Panc1 (cell line): ENCODE measurements at regions not wholly inside any gene's neighbourhood (a gene's known extent, or its start where the extent isn't known, plus 50 kb on each side); places are given as distances from the start of the nearest gene placed in this dataset.

Experiments used
- ATAC-seq: fragments of 200-7000 bp; cut with Tn5 transposase; 2 replicates; pipeline ENCODE4 v1.9.1; 2020; ENCODE audit warnings: mild to moderate bottlenecking, moderate library complexity
- BruUV-seq: library from RNA; stranded (reverse); fragments of 400-500 nt; replicated peaks from 2 replicates; lab custom pipeline; 2021; lab: Mats Ljungman, UMichigan
- CTCF ChIA-PET: fragments of 300-600 bp; sonication (Branson Sonifier 250); formaldehyde crosslinking; loops from one replicate; lab custom pipeline; 2022; ENCODE audit warnings: antibody characterized with exemption; lab: Charles Lee
- POLR2A ChIA-PET: fragments of 300-600 bp; sonication (Branson Sonifier 250); formaldehyde crosslinking; loops from one replicate; lab custom pipeline; 2022; ENCODE audit warnings: antibody characterized with exemption; lab: Charles Lee
- DNase-seq: peaks from one replicate; pipeline ENCODE4 v3.0.0-alpha.2; 2010; ENCODE audit warnings: low read depth, low spot score
- H3K27ac ChIP-seq: 2 replicates; pipeline ENCODE4 v1.5.1; 2011; ENCODE audit warnings: mild to moderate bottlenecking, low read length, inconsistent platforms
- H3K27me3 ChIP-seq: fragments of 200-500 bp; sonication (Bioruptor generic); 2 replicates; pipeline ENCODE4 v1.6.0; 2014; ENCODE audit warnings: low read length, inconsistent platforms; ENCODE audit not compliant: control insufficient read depth, insufficient read depth
- H3K36me3 ChIP-seq: fragments of 200-500 bp; sonication (Bioruptor generic); 2 replicates; pipeline ENCODE4 v1.5.1; 2014; ENCODE audit warnings: inconsistent platforms, mild to moderate bottlenecking, low read length, moderate library complexity; ENCODE audit not compliant: control insufficient read depth, insufficient read depth
- H3K4me1 ChIP-seq: 2 replicates; pipeline ENCODE4 v1.5.1; 2011; ENCODE audit warnings: inconsistent platforms, mild to moderate bottlenecking, low read length, moderate library complexity; ENCODE audit not compliant: control insufficient read depth, insufficient read depth
- H3K4me3 ChIP-seq, 2 experiments: 2 replicates each; pipeline ENCODE4 v1.5.1; 2011 to 2012; ENCODE audit warnings: low read depth in 2 of 2, low read length in 2 of 2, mild to moderate bottlenecking in 2 of 2, inconsistent platforms in 1 of 2, moderate library complexity in 1 of 2
- H3K9me3 ChIP-seq: fragments of 200-500 bp; sonication (Bioruptor generic); 2 replicates; pipeline ENCODE4 v1.5.1; 2014; ENCODE audit warnings: low read depth, mild to moderate bottlenecking, inconsistent platforms, low read length, moderate library complexity; ENCODE audit not compliant: control insufficient read depth, insufficient read depth
- POLR2AphosphoS5 ChIP-seq: IDR thresholded peaks from 2 replicates; pipeline ENCODE4 v1.6.1; 2012; ENCODE audit warnings: mild to moderate bottlenecking, low read depth, low read length, moderate library complexity
- SIN3A ChIP-seq: IDR thresholded peaks from 2 replicates; pipeline ENCODE4 v1.6.1; 2012; ENCODE audit warnings: low read depth, mild to moderate bottlenecking, low read length, moderate library complexity, borderline replicate concordance; ENCODE audit not compliant: insufficient read depth
- TCF7L2 ChIP-seq: IDR thresholded peaks from 2 replicates; pipeline ENCODE4 v1.6.1; 2011; ENCODE audit warnings: mild to moderate bottlenecking, low read depth, low read length, inconsistent platforms
- in situ Hi-C: cut with HindIII; loops from 2 replicates; pipeline ENCODE4 v1.10.0; 2016; ENCODE audit warnings: low sequenced_read_pairs, low pct_unique_long_range_greater_than_20kb
- intact Hi-C: fragments of 100-400 bp; cut with micrococcal nuclease; formaldehyde crosslinking; loops from one replicate; pipeline ENCODE4 v1.10.0; 2022; ENCODE audit not compliant: unreplicated experiment
- TF ChIP-seq, protein P1 (sequence below): fragments of 450-650 bp; IDR thresholded peaks from 2 replicates; pipeline ENCODE4 v1.5.1; 2017; ENCODE audit warnings: mild to moderate bottlenecking
- TF ChIP-seq, protein P2 (sequence below), 2 experiments: IDR thresholded peaks; 2 replicates each; pipeline ENCODE4 v1.6.1; 2011 to 2012; ENCODE audit warnings: low read depth in 2 of 2, control low read depth in 1 of 2, low read length in 1 of 2, mild to moderate bottlenecking in 1 of 2, moderate library complexity in 1 of 2; ENCODE audit not compliant: insufficient read depth in 1 of 2

DNA sequence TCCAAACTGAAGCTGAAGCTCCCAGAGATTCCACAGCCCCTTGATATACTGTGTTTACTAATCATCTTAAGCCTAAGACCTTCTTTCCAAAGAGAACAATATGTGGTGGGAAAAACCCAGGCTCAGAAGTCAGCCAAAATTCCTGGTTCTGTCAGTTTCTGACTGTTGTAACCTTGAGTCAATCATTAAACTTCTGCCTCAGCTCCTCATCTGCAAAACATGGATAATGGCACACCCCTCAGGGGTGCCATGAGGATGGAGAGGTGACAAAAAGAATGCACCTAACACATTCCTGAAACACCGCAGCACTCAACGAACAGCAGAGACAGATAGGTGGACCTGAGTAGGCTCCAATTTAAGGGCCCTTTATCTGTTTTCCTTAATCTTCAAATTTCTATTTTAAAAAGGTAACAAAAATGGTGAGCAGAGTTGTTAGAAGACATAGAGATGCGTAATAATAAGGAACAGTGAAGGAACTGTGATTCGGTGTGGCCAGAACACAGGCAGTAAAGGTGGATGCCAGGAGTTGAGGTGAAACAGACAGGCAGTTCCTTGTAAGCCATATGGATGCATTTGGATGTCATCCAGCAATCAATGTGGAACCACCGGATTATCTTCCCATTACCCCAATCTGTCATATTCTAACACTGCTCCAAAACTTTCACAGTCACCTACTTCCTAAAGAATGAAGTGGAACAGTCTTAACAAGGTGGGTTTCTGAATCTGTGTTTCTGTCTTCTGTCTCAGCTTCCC, 56.6 kb upstream of the DOCK9 start:
- Histone ChIP-seq H3K27ac (no peak overlapping the region), H3K36me3 (no peaks in the 10 kb centered on the region), H3K27me3 (no peaks in the 10 kb centered on the region), H3K4me1 (no peaks in the 10 kb centered on the region; the same call in 1 of the 2 replicates), H3K4me3 (no peak overlapping the region), H3K9me3 (no peaks in the 10 kb centered on the region)
- CTCF ChIA-PET: no interaction called here
- in situ Hi-C loops: no loop called here
- POLR2A ChIA-PET: no interaction called here
- BruUV-seq: no TSS peak
- DNase-seq (no peak), ATAC-seq (no peak)
- intact Hi-C loops: loop anchor here (10.0 kb wide), 1 partner anchor 170 kb away; no protein-coding TSS in a partner anchor
- TF ChIP-seq, protein P1, sequence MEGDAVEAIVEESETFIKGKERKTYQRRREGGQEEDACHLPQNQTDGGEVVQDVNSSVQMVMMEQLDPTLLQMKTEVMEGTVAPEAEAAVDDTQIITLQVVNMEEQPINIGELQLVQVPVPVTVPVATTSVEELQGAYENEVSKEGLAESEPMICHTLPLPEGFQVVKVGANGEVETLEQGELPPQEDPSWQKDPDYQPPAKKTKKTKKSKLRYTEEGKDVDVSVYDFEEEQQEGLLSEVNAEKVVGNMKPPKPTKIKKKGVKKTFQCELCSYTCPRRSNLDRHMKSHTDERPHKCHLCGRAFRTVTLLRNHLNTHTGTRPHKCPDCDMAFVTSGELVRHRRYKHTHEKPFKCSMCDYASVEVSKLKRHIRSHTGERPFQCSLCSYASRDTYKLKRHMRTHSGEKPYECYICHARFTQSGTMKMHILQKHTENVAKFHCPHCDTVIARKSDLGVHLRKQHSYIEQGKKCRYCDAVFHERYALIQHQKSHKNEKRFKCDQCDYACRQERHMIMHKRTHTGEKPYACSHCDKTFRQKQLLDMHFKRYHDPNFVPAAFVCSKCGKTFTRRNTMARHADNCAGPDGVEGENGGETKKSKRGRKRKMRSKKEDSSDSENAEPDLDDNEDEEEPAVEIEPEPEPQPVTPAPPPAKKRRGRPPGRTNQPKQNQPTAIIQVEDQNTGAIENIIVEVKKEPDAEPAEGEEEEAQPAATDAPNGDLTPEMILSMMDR: no peak
- TF ChIP-seq SIN3A (no peak), TCF7L2 (no peak), POLR2AphosphoS5 (no peak)
- TF ChIP-seq, protein P2, sequence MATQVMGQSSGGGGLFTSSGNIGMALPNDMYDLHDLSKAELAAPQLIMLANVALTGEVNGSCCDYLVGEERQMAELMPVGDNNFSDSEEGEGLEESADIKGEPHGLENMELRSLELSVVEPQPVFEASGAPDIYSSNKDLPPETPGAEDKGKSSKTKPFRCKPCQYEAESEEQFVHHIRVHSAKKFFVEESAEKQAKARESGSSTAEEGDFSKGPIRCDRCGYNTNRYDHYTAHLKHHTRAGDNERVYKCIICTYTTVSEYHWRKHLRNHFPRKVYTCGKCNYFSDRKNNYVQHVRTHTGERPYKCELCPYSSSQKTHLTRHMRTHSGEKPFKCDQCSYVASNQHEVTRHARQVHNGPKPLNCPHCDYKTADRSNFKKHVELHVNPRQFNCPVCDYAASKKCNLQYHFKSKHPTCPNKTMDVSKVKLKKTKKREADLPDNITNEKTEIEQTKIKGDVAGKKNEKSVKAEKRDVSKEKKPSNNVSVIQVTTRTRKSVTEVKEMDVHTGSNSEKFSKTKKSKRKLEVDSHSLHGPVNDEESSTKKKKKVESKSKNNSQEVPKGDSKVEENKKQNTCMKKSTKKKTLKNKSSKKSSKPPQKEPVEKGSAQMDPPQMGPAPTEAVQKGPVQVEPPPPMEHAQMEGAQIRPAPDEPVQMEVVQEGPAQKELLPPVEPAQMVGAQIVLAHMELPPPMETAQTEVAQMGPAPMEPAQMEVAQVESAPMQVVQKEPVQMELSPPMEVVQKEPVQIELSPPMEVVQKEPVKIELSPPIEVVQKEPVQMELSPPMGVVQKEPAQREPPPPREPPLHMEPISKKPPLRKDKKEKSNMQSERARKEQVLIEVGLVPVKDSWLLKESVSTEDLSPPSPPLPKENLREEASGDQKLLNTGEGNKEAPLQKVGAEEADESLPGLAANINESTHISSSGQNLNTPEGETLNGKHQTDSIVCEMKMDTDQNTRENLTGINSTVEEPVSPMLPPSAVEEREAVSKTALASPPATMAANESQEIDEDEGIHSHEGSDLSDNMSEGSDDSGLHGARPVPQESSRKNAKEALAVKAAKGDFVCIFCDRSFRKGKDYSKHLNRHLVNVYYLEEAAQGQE (IDR thresholded peaks at IDR 0.05; ENCODE audit: insufficient read depth in 1 of 2, low read depth in 2 of 2, low read length in 1 of 2): no peak

DNA sequence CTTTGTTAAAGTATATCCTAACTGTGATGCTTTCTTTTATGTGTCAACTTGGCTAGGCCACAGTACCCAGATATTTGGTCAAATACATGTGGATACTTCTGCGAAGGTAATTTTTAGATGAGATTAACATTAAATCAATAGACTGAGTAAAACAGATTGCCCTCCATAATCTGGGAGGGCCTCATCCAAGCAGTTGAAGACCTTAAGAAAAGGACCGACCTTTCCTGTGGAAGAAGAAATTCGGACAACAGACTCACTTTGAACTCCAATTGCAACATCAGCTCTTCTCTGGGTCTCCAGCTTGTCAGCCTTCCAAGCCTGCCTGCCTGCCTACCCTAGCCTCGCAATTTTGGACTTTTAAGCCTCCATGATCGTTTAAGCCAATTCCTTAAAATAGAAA, 57.9 kb upstream of the DOCK9 start:
- in situ Hi-C loops: no loop called here
- no TSS peak for BruUV-seq
- POLR2A ChIA-PET: no interaction called here

More for the DNA sequence above, 57.9 kb upstream of the DOCK9 start:
- TF ChIP-seq, protein P2 (IDR thresholded peaks at IDR 0.05; ENCODE audit: insufficient read depth in 1 of 2, low read depth in 2 of 2, low read length in 1 of 2): no peak
- no peak for TF ChIP-seq SIN3A
- TF ChIP-seq, protein P1: no peak
- no peak for TF ChIP-seq TCF7L2
- TF ChIP-seq POLR2AphosphoS5: no peak
- H3K4me1 ChIP-seq: no peaks in the 10 kb centered on the region; the same call in 1 of the 2 replicates
- no peak for DNase-seq
- CTCF ChIA-PET: no interaction called here
- ATAC-seq: no peak
- no peaks in the 10 kb centered on the region for H3K9me3 ChIP-seq
- H3K27ac ChIP-seq: no peak overlapping the region
- H3K4me3 ChIP-seq: no peak overlapping the region
- H3K36me3 ChIP-seq: no peaks in the 10 kb centered on the region
- no peaks in the 10 kb centered on the region for H3K27me3 ChIP-seq
- intact Hi-C loops: loop anchor here (10.0 kb wide), 1 partner anchor 171 kb away; no protein-coding TSS in a partner anchor
